IMR-90 (cell line): ENCODE measurements at regions not wholly inside any gene's neighbourhood (a gene's known extent, or its start where the extent isn't known, plus 50 kb on each side); places are given as distances from the start of the nearest gene placed in this dataset.

ENCODE experiments used
- ATAC-seq: fragments of 200-7000 bp; cut with Tn5 transposase; 2 replicates; pipeline ENCODE4 v1.9.1; 2020; ENCODE audit warnings: low read depth, mild to moderate bottlenecking, moderate library complexity
- BruUV-seq: library from RNA; stranded (reverse); fragments of 400-500 nt; replicated peaks from 2 replicates; lab custom pipeline; 2021; lab: Mats Ljungman, UMichigan
- CTCF ChIA-PET: fragments of 300-600 bp; formaldehyde crosslinking; extraction: SDS; loops from one replicate; lab custom pipeline; 2021; ENCODE audit warnings: antibody characterized with exemption; lab: Yijun Ruan, JAX
- POLR2A ChIA-PET: fragments of 300-600 bp; sonication (Branson Sonifier 250); formaldehyde crosslinking; loops from one replicate; lab custom pipeline; 2022; ENCODE audit warnings: antibody characterized with exemption; ENCODE audit not compliant: unreplicated experiment; lab: Charles Lee
- DNase-seq: peaks from one replicate; pipeline ENCODE4 v3.0.0; 2013
- H2AFZ ChIP-seq: replicated peaks from 2 replicates; pipeline ENCODE3; 2013; ENCODE audit warnings: low read length, mild to moderate bottlenecking; ENCODE audit not compliant: poor library complexity
- H2AK5ac ChIP-seq: 2 replicates; pipeline ENCODE4 v1.6.1; 2013; ENCODE audit warnings: low read depth, low read length, inconsistent platforms
- H2AK9ac ChIP-seq: replicated peaks from 2 replicates; pipeline ENCODE3; 2013; ENCODE audit warnings: mild to moderate bottlenecking, low read depth, low read length, moderate library complexity; ENCODE audit not compliant: poor library complexity
- H2BK120ac ChIP-seq: 2 replicates; pipeline ENCODE4 v1.6.1; 2013; ENCODE audit warnings: low read depth, low read length, inconsistent platforms
- H2BK15ac ChIP-seq: 3 replicates; pipeline ENCODE4 v1.6.1; 2013; ENCODE audit warnings: low read depth, low read length, inconsistent platforms
- H2BK20ac ChIP-seq: 2 replicates; pipeline ENCODE4 v1.6.1; 2013; ENCODE audit warnings: low read depth, mild to moderate bottlenecking, inconsistent platforms, low read length, moderate library complexity
- H2BK5ac ChIP-seq: 2 replicates; pipeline ENCODE4 v1.6.1; 2013; ENCODE audit warnings: mild to moderate bottlenecking, low read depth, low read length, inconsistent platforms; ENCODE audit not compliant: poor library complexity, severe bottlenecking
- H3K14ac ChIP-seq: replicated peaks from 2 replicates; pipeline ENCODE4 v1.6.1; 2013; ENCODE audit warnings: low read depth, low read length, inconsistent platforms
- H3K18ac ChIP-seq: 2 replicates; pipeline ENCODE4 v1.6.1; 2013; ENCODE audit warnings: low read depth, low read length, control low read depth
- H3K23ac ChIP-seq: 2 replicates; pipeline ENCODE4 v1.6.1; 2013; ENCODE audit warnings: low read depth, low read length, inconsistent platforms
- H3K27ac ChIP-seq: 2 replicates; pipeline ENCODE4 v1.5.1; 2013; ENCODE audit warnings: mild to moderate bottlenecking, control low read depth, low read length; ENCODE audit not compliant: insufficient read depth
- H3K27me3 ChIP-seq: 2 replicates; pipeline ENCODE4 v1.6.1; 2013; ENCODE audit warnings: low read length; ENCODE audit not compliant: control insufficient read depth, insufficient read depth
- H3K36me3 ChIP-seq: 2 replicates; pipeline ENCODE4 v1.6.1; 2013; ENCODE audit warnings: low read length, mixed read lengths; ENCODE audit not compliant: control insufficient read depth, insufficient read depth
- H3K4ac ChIP-seq: 2 replicates; pipeline ENCODE4 v1.6.1; 2013; ENCODE audit warnings: low read depth, low read length, inconsistent platforms
- H3K4me1 ChIP-seq: 2 replicates; pipeline ENCODE4 v1.6.1; 2013; ENCODE audit warnings: low read length, mixed read lengths; ENCODE audit not compliant: control insufficient read depth, insufficient read depth
- H3K4me2 ChIP-seq: 2 replicates; pipeline ENCODE4 v1.6.1; 2013; ENCODE audit warnings: low read depth, mild to moderate bottlenecking, control low read depth, low read length, moderate library complexity
- H3K4me3 ChIP-seq: 2 replicates; pipeline ENCODE4 v1.5.1; 2013; ENCODE audit warnings: low read depth, mild to moderate bottlenecking, control low read depth, low read length, moderate library complexity; ENCODE audit not compliant: insufficient read depth
- H3K56ac ChIP-seq: 2 replicates; pipeline ENCODE4 v1.6.1; 2013; ENCODE audit warnings: low read length, inconsistent platforms; ENCODE audit not compliant: insufficient read depth; ENCODE audit errors: extremely low read depth
- H3K79me1 ChIP-seq, 2 experiments: 2 replicates each; pipeline ENCODE4 v1.6.1; 2013; ENCODE audit warnings: low read length in 2 of 2, inconsistent platforms in 1 of 2, low read depth in 1 of 2
- H3K9ac ChIP-seq: 2 replicates; pipeline ENCODE4 v1.6.1; 2013; ENCODE audit warnings: low read depth, low read length, control low read depth
- H3K9me1 ChIP-seq: 2 replicates; pipeline ENCODE4 v1.6.1; 2013; ENCODE audit warnings: low read length, inconsistent platforms; ENCODE audit not compliant: insufficient read depth
- H3K9me3 ChIP-seq: 2 replicates; pipeline ENCODE4 v1.6.1; 2013; ENCODE audit warnings: low read length; ENCODE audit not compliant: control insufficient read depth, insufficient read depth
- H4K20me1 ChIP-seq: 2 replicates; pipeline ENCODE4 v1.6.1; 2013; ENCODE audit warnings: low read length, inconsistent platforms; ENCODE audit not compliant: insufficient read depth
- H4K5ac ChIP-seq: 2 replicates; pipeline ENCODE4 v1.6.1; 2013; ENCODE audit warnings: mild to moderate bottlenecking, low read depth, low read length, control low read depth
- H4K8ac ChIP-seq, 2 experiments: 2 replicates each; pipeline ENCODE4 v1.6.1; 2013; ENCODE audit warnings: low read depth in 2 of 2, low read length in 2 of 2, control low read depth in 1 of 2, inconsistent platforms in 1 of 2
- H4K91ac ChIP-seq: 2 replicates; pipeline ENCODE4 v1.6.1; 2013; ENCODE audit warnings: low read depth, low read length, inconsistent platforms; ENCODE audit not compliant: insufficient read depth
- BHLHE40 ChIP-seq: fragments of 150-350 bp; IDR thresholded peaks from 2 replicates; pipeline ENCODE4 v1.6.1; 2016; ENCODE audit warnings: mild to moderate bottlenecking, low read depth, low read length
- ELK1 ChIP-seq: fragments of 150-350 bp; IDR thresholded peaks from 2 replicates; pipeline ENCODE4 v1.6.1; 2016; ENCODE audit warnings: low read depth, mild to moderate bottlenecking, low read length, moderate library complexity, borderline replicate concordance
- MAFK ChIP-seq: IDR thresholded peaks from 2 replicates; pipeline ENCODE4 v1.6.1; 2012; ENCODE audit warnings: low read depth, low read length, improper control_type of control experiment
- MXI1 ChIP-seq: IDR thresholded peaks from 2 replicates; pipeline ENCODE4 v1.6.1; 2012; ENCODE audit warnings: low read depth, mild to moderate bottlenecking, low read length, moderate library complexity, borderline replicate concordance
- RCOR1 ChIP-seq: IDR thresholded peaks from 2 replicates; pipeline ENCODE4 v1.6.1; 2012; ENCODE audit warnings: mild to moderate bottlenecking, low read length, improper control_type of control experiment; ENCODE audit not compliant: insufficient replicate concordance
- USF2 ChIP-seq: fragments of 150-350 bp; IDR thresholded peaks from 2 replicates; pipeline ENCODE4 v1.6.1; 2017; ENCODE audit warnings: mild to moderate bottlenecking, antibody characterized with exemption, low read length, low read depth
- WGBS, 2 experiments: methylation state at CpG; one replicate each; pipeline versions ENCODE4 v1.1.5 to v1.1.7; 2013; ENCODE audit warnings: missing lambda C conversion rate in 2 of 2; ENCODE audit not compliant: insufficient read length in 1 of 2; ENCODE audit errors: extremely low coverage in 2 of 2; 5-methylcytosine and 5-hydroxymethylcytosine counted together
- dilution Hi-C: fragments of 300-500 bp; cut with HindIII; formaldehyde crosslinking; loops from one replicate; pipeline ENCODE4 v1.14.3; 2018; ENCODE audit warnings: low sequenced_read_pairs; ENCODE audit not compliant: unreplicated experiment
- in situ Hi-C: fragments of 300-500 bp; cut with MboI; formaldehyde crosslinking; loops from 3 replicates; pipeline ENCODE4 v1.14.3; 2019; ENCODE audit warnings: low sequenced_read_pairs, inconsistent platforms, mixed read lengths
- intact Hi-C: fragments of 100-400 bp; cut with micrococcal nuclease; formaldehyde crosslinking; loops from 2 replicates; pipeline ENCODE4 v1.10.0; 2022

GRCh38 chr4:19700992-19701391 is 550.7 kb upstream of the SLIT2 start:
- Histone ChIP-seq H4K91ac (no peak overlapping the region), H3K4me2 (no peak overlapping the region), H2BK15ac (no peak overlapping the region), H2AFZ (no peak overlapping the region), H2BK5ac (no peak overlapping the region), H3K36me3 (no peaks in the 10 kb centered on the region), H3K27me3 (no peaks in the 10 kb centered on the region), H2AK9ac (no peak overlapping the region), H3K18ac (no peak overlapping the region; the same call in 1 of the 2 replicates), H2AK5ac (no peak overlapping the region), H2BK120ac (no peak overlapping the region), H3K4ac (no peak overlapping the region), H3K9me3 (no peaks in the 10 kb centered on the region), H3K23ac (no peak overlapping the region), H3K56ac (no peak overlapping the region), H3K27ac (no peak overlapping the region), H3K9ac (no peak overlapping the region), H3K79me1 (no peaks in the 10 kb centered on the region), H4K8ac (no peak overlapping the region), H4K20me1 (no peaks in the 10 kb centered on the region), H3K14ac (no peak overlapping the region), H2BK20ac (no peak overlapping the region), H3K4me1 (no peaks in the 10 kb centered on the region), H3K4me3 (no peak overlapping the region), H3K9me1 (no peaks in the 10 kb centered on the region; the same call in 1 of the 2 replicates), H4K5ac (no peak overlapping the region)
- DNase-seq = peak; percentile 24
- ATAC-seq = no peak
- no TSS peak for BruUV-seq
- TF ChIP-seq BHLHE40 = no peak
- no peak for TF ChIP-seq MXI1
- TF ChIP-seq RCOR1 = no peak
- TF ChIP-seq MAFK = no peak
- no peak for TF ChIP-seq USF2
- no peak for TF ChIP-seq ELK1
- intact Hi-C loops = loop anchor here (5.0 kb wide), 1 partner anchor 986 kb away; no protein-coding TSS in a partner anchor
- in situ Hi-C loops = no loop called here
- POLR2A ChIA-PET = no interaction called here
- dilution Hi-C loops = no loop called here
- CTCF ChIA-PET = no interaction called here
- no CpG with 5 or more reads among the region's 2 CpGs for WGBS, 2 experiments
